D721Med (cell line): ENCODE measurements at regions not wholly inside any gene's neighbourhood (a gene's known extent, or its start where the extent isn't known, plus 50 kb on each side); places are given as distances from the start of the nearest gene placed in this dataset.
"Not testable (repeated sequence)": the region's sequence is repeated elsewhere in the genome, so short reads cannot be mapped to it uniquely, and the experiment has no call there.

ENCODE experiments used
- DNase-seq: peaks from one replicate; pipeline ENCODE4 v3.0.0; 2011; ENCODE audit warnings: low spot score; ENCODE audit not compliant: insufficient read length
- FAIRE-seq: peaks from 2 replicates; lab custom pipeline; 2011; peaks lifted over from hg19 to GRCh38; lab: Jason Lieb, UNC
- CTCF ChIP-seq: IDR thresholded peaks from 2 replicates; pipeline ENCODE4 v1.5.1; 2012; ENCODE audit warnings: mild to moderate bottlenecking, control low read depth; ENCODE audit not compliant: insufficient read depth; ENCODE audit errors: missing control alignments

- no peak for TF ChIP-seq CTCF
- FAIRE-seq (no peak), DNase-seq (no peak)
These were observed 107.3 kb upstream of the RAI2 start for GRCh38 chrX:17968367-17968766.

- no peak for TF ChIP-seq CTCF
- DNase-seq: no peak
These were observed 106.8 kb upstream of the RAI2 start for GRCh38 chrX:17967888-17968287.

GRCh38 chrX:17964871-17965270 is 103.8 kb upstream of the RAI2 start:
- DNase-seq (no peak), FAIRE-seq (no peak)
- no peak for TF ChIP-seq CTCF

More at GRCh38 chrX:17967888-17968287, 106.8 kb upstream of the RAI2 start:
- no peak for FAIRE-seq

GRCh38 chrX:17960891-17961290 is 99.8 kb upstream of the RAI2 start:
- DNase-seq (no peak), FAIRE-seq (no peak)
- TF ChIP-seq CTCF: no peak

- TF ChIP-seq CTCF: peak; percentile 37
- DNase-seq (no peak), FAIRE-seq (peak; percentile 21)
These were observed 83.9 kb upstream of the RAI2 start for GRCh38 chrX:17944833-17945497.

- not testable (repeated sequence) for FAIRE-seq
These were observed 80.1 kb upstream of the RAI2 start for GRCh38 chrX:17941171-17941570.

GRCh38 chrX:17939724-17940123 is 78.6 kb upstream of the RAI2 start:
- no peak for FAIRE-seq
- no peak for TF ChIP-seq CTCF
- DNase-seq: no peak

More at GRCh38 chrX:17941171-17941570, 80.1 kb upstream of the RAI2 start:
- DNase-seq: not testable (repeated sequence)
